Left lung (tissue), 4 donors: ENCODE measurements at regions not wholly inside any gene's neighbourhood (a gene's known extent, or its start where the extent isn't known, plus 50 kb on each side); places are given as distances from the start of the nearest gene placed in this dataset.

Experiments
- ATAC-seq: fragments of 200-7000 bp; cut with Tn5 transposase; one replicate; pipeline ENCODE4 v1.9.1; 2020; ENCODE audit warnings: moderate library complexity
- DNase-seq, 4 donors: peaks; one replicate each; pipeline ENCODE4 v3.0.0-alpha.2; 2013 to 2020
- H3K27ac ChIP-seq, 2 donors: fragments of 200-600 bp; sonication (generic) in 1 of 2; one replicate each; pipeline versions ENCODE4 v1.5.0 to v1.8.0; 2020 to 2021
- H3K27me3 ChIP-seq, 2 donors: fragments of 200-600 bp; sonication (generic) in 1 of 2; one replicate each; pipeline versions ENCODE4 v1.5.0 to v1.8.0; 2020 to 2021
- H3K36me3 ChIP-seq, 2 donors: fragments of 200-600 bp; sonication (generic) in 1 of 2; one replicate each; pipeline versions ENCODE4 v1.5.0 to v1.8.0; 2020 to 2021
- H3K4me1 ChIP-seq, 2 donors: fragments of 200-600 bp; one replicate each; pipeline ENCODE4 v1.8.0; 2021
- H3K4me3 ChIP-seq, 2 donors: fragments of 200-600 bp; sonication (generic) in 1 of 2; one replicate each; pipeline versions ENCODE4 v1.5.0 to v1.8.0; 2020 to 2021; ENCODE audit warnings: mild to moderate bottlenecking in 1 of 2
- H3K9me3 ChIP-seq, 2 donors: fragments of 200-600 bp; sonication (generic) in 1 of 2; one replicate each; pipeline versions ENCODE4 v1.5.0 to v1.8.0; 2020 to 2021
- CTCF ChIP-seq, 2 donors: fragments of 200-600 bp; sonication (generic) in 1 of 2; IDR thresholded peaks; one replicate each; pipeline versions ENCODE4 v1.5.0 to v1.8.0; 2021; ENCODE audit warnings: antibody characterized with exemption in 2 of 2
- intact Hi-C, 2 donors: fragments of 100-400 bp; cut with DNase I; formaldehyde crosslinking; loops; one replicate each; pipeline versions ENCODE4 v1.11.2 to v1.14.2; 2022
- donor health status: DM: no; HTN: yes; CAD: no.
- donor health status: DM: no; HTN: no; CAD: no.

- H3K4me1 ChIP-seq: no peaks in the 10 kb centered on the region
- TF ChIP-seq CTCF (IDR thresholded peaks at IDR 0.05): no peak
- ATAC-seq (no peak), DNase-seq (no peak)
- intact Hi-C loops: no loop called here
- no peak overlapping the region for H3K4me3 ChIP-seq
- peaks cover 0 to 9% of the 10 kb centered on the region in 2 donors for H3K27me3 ChIP-seq
- H3K9me3 ChIP-seq: no peaks in the 10 kb centered on the region
- H3K36me3 ChIP-seq: no peaks in the 10 kb centered on the region
- no peak overlapping the region for H3K27ac ChIP-seq
These were observed 237.8 kb downstream of the EBLN2 start for GRCh38 chr3:73299184-73299691.

GRCh38 chr3:73314151-73314951 is 252.9 kb downstream of the EBLN2 start:
- Histone ChIP-seq H3K9me3 (no peaks in the 10 kb centered on the region), H3K27ac (no peak overlapping the region), H3K27me3 (no peaks in the 10 kb centered on the region), H3K4me3 (no peak overlapping the region), H3K36me3 (no peaks in the 10 kb centered on the region), H3K4me1 (no peaks in the 10 kb centered on the region)
- no peak for TF ChIP-seq CTCF (IDR thresholded peaks at IDR 0.05)
- no peak for DNase-seq
- ATAC-seq: no peak
- intact Hi-C loops: no loop called here

- Histone ChIP-seq H3K27me3 (no peaks in the 10 kb centered on the region), H3K9me3 (no peaks in the 10 kb centered on the region), H3K4me3 (no peak overlapping the region), H3K4me1 (no peaks in the 10 kb centered on the region), H3K36me3 (no peaks in the 10 kb centered on the region), H3K27ac (no peak overlapping the region)
- no peak for TF ChIP-seq CTCF (IDR thresholded peaks at IDR 0.05)
- ATAC-seq (no peak), DNase-seq (peak in 1 of 4 donors; percentile 34)
- intact Hi-C loops: no loop called here
These were observed 254.2 kb downstream of the EBLN2 start for GRCh38 chr3:73315706-73316105.

GRCh38 chr3:73319179-73319769 is 257.8 kb downstream of the EBLN2 start:
- Histone ChIP-seq H3K27me3 (no peaks in the 10 kb centered on the region), H3K27ac (no peak overlapping the region), H3K9me3 (peaks cover 0 to 3% of the 10 kb centered on the region in 2 donors), H3K4me1 (no peaks in the 10 kb centered on the region), H3K36me3 (no peaks in the 10 kb centered on the region), H3K4me3 (no peak overlapping the region)
- no peak for TF ChIP-seq CTCF (IDR thresholded peaks at IDR 0.05)
- no peak for DNase-seq
- no peak for ATAC-seq
- intact Hi-C loops: no loop called here

- intact Hi-C loops: no loop called here
- no peaks in the 10 kb centered on the region for H3K27me3 ChIP-seq
- H3K36me3 ChIP-seq: no peaks in the 10 kb centered on the region
- ATAC-seq (no peak), DNase-seq (no peak)
- no peaks in the 10 kb centered on the region for H3K4me1 ChIP-seq
- H3K27ac ChIP-seq: no peak overlapping the region
- TF ChIP-seq CTCF (IDR thresholded peaks at IDR 0.05): no peak
- H3K9me3 ChIP-seq: peaks cover 0 to 3% of the 10 kb centered on the region in 2 donors
- H3K4me3 ChIP-seq: no peak overlapping the region
These were observed 260.0 kb downstream of the EBLN2 start for GRCh38 chr3:73321286-73321999.
